HFF-Myc (cell line): ENCODE measurements at regions not wholly inside any gene's neighbourhood (a gene's known extent, or its start where the extent isn't known, plus 50 kb on each side); places are given as distances from the start of the nearest gene placed in this dataset.

ENCODE experiments used
- DNase-seq: peaks from one replicate; pipeline ENCODE4 v3.0.0-alpha.2; 2011; ENCODE audit warnings: low read depth; ENCODE audit errors: extremely low read depth
- H3K4me3 ChIP-seq: replicated peaks from 2 replicates; pipeline ENCODE4 v1.5.1; 2011; ENCODE audit warnings: low read depth, mild to moderate bottlenecking, control low read depth, low read length
- CTCF ChIP-seq: IDR thresholded peaks from 2 replicates; pipeline ENCODE4 v1.5.1; 2012; ENCODE audit warnings: mild to moderate bottlenecking, low read depth, low read length, control low read depth; ENCODE audit errors: missing control alignments

GRCh38 chr16:13545271-13545670, 374.7 kb upstream of the ERCC4 start:
- TF ChIP-seq CTCF = no peak
- DNase-seq = no peak
- no peak overlapping the region for H3K4me3 ChIP-seq

DNA sequence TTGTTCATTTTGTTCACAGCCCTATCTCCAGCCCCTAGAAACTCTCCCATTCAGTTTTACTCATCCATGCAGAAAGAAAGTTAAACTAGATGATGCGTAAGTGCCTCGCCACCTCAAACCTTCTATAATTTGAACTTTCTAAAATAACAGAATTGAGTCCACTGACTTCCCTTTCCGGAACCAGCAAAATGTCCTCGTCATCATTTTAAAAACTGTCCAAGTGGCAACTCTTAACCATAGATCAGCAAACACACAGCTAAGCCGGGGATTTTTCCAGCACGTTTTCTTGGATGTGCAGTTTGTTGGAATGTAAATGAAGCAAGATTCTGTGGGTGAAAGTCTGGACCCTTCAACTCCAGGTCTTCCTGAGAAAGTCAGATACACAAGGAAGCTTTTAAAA, 369.7 kb upstream of the ERCC4 start:
- no peak for TF ChIP-seq CTCF
- no peak overlapping the region for H3K4me3 ChIP-seq

DNA sequence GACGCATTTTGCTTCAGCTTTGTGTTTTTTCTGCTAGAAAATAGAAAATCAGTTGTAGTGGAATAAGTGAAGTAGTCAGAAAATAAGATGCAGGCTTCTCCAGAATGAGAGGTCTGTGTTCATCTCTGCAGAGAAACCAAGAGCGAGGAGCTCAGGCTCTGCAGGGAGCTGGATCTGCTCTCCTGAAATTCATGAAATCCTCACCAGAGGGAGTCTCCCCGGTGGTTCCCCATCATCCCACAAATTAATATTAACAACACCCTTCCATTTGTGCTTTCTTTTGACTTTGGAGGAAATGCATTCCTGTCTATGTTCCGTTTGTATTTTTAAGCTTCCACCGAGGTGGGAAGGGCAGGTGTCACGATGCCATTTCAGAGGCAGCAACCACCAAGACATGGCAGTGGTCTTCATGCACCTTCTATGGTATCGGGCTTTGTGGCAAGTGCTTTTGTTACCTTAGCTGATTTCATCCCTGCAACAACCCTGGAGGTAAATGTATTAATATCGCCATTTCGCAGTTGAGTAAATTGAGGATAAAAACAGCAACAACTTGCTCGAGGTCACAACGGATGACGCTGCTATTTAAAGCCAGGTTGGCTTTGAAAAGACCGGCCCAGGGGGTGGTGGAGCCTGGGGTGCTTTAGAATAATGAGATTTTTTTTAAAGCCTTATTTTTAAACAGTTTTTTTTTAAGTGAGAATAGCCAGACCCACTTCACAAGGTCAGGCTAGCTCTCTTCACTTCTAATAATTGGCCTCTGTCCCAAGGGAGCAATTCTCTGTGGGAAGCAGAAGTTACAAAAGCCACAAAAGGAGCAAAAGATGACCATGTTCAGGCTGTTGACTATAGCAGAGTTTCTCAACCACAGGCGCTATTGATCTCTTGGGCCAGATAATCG, 367.6 kb upstream of the ERCC4 start:
- H3K4me3 ChIP-seq = no peak overlapping the region
- DNase-seq = no peak
- no peak for TF ChIP-seq CTCF

More for the DNA sequence above, 369.7 kb upstream of the ERCC4 start:
- no peak for DNase-seq

DNA sequence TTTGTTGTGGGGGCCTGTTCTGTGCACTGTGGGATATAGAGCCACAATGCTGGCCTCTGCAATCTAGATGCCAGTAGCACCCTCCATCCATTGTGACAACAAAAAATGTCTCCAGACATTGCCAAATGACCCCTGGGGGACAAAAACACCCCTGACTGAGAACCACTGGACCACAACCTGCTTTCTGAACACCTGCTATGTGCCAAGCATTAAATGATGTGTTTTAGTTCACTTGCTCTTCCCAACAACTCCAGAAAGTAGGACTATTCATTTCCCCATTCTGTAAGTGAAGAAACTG, 367.0 kb upstream of the ERCC4 start:
- no peak for TF ChIP-seq CTCF
- no peak for DNase-seq
- no peak overlapping the region for H3K4me3 ChIP-seq

DNA sequence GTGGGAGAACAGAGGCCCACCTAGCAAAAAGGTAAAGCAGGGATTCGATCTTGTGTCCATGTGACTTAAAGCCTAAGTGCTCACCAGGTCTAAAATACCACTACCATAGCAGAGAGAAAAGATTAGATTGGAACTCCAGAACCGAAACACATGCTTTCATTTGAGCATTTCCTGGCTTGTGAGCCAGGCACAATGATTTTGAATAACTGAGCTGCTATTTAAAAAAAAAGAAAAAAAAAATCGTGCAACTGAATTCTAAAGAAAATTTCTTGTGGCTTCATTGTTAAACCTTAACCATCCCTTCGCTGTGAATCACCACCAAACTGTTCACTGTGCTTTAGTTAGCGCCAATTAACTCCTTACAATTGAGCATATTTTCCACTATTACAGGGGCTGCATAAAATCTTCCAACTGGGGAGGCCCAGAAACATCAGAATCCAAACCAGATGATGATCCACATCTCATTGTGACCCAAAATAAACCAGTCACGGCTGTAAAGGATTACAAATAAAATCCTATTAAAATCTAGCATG, 366.4 kb upstream of the ERCC4 start:
- H3K4me3 ChIP-seq = no peak overlapping the region
- DNase-seq = no peak
- TF ChIP-seq CTCF = no peak

- no peak overlapping the region for H3K4me3 ChIP-seq
- no peak for DNase-seq
- TF ChIP-seq CTCF = no peak
Measured at GRCh38 chr16:13554005-13554404, 365.9 kb upstream of the ERCC4 start.
